Hematopoietic multipotent progenitor cell treated with erythropoietin and hydrocortisone succinate and interleukin-3 and kit ligand, for 4 days (in vitro differentiated cells): ENCODE measurements at regions not wholly inside any gene's neighbourhood (a gene's known extent, or its start where the extent isn't known, plus 50 kb on each side); places are given as distances from the start of the nearest gene placed in this dataset.

Source experiments
- DNase-seq: peaks from one replicate; pipeline ENCODE4 v3.0.0-alpha.2; 2015

- no peak for DNase-seq
These were observed 137.4 kb upstream of the DMAC1 start for GRCh38 chr9:7936996-7937395.

- no peak for DNase-seq
These were observed 136.6 kb upstream of the DMAC1 start for GRCh38 chr9:7936163-7936562.

- peak; percentile 56 for DNase-seq
These were observed 136.1 kb upstream of the DMAC1 start for GRCh38 chr9:7935681-7936080.

- DNase-seq, result no peak
These were observed 133.2 kb upstream of the DMAC1 start for GRCh38 chr9:7932767-7933166.

GRCh38 chr9:7930613-7931012, 131.0 kb upstream of the DMAC1 start:
- DNase-seq, result no peak

- DNase-seq, result no peak
These were observed 122.1 kb upstream of the DMAC1 start for GRCh38 chr9:7921545-7922197.

GRCh38 chr9:7912037-7912535, 112.5 kb upstream of the DMAC1 start:
- DNase-seq, result no peak

GRCh38 chr9:7910426-7911020, 110.9 kb upstream of the DMAC1 start:
- no peak for DNase-seq

- DNase-seq, result no peak
These were observed 110.0 kb upstream of the DMAC1 start for GRCh38 chr9:7909537-7909936.

- no peak for DNase-seq
These were observed 108.2 kb upstream of the DMAC1 start for GRCh38 chr9:7907551-7908337.

GRCh38 chr9:7906783-7907550, 107.4 kb upstream of the DMAC1 start:
- DNase-seq, result no peak

GRCh38 chr9:7901621-7902020, 102.0 kb upstream of the DMAC1 start:
- DNase-seq, result no peak

GRCh38 chr9:7900541-7900940, 101.0 kb upstream of the DMAC1 start:
- no peak for DNase-seq

GRCh38 chr9:7899753-7900152, 100.2 kb upstream of the DMAC1 start:
- no peak for DNase-seq

- DNase-seq, result no peak
These were observed 94.7 kb upstream of the DMAC1 start for GRCh38 chr9:7894231-7894630.

GRCh38 chr9:7892975-7893374, 93.4 kb upstream of the DMAC1 start:
- DNase-seq, result no peak

- peak; percentile 17 for DNase-seq
These were observed 80.1 kb upstream of the DMAC1 start for GRCh38 chr9:7879551-7880245.

- no peak for DNase-seq
These were observed 72.6 kb upstream of the DMAC1 start for GRCh38 chr9:7871977-7872730.

- no peak for DNase-seq
These were observed 69.8 kb upstream of the DMAC1 start for GRCh38 chr9:7869340-7869739.

GRCh38 chr9:7862170-7862569, 62.6 kb upstream of the DMAC1 start:
- no peak for DNase-seq

GRCh38 chr9:7861086-7861485, 61.5 kb upstream of the DMAC1 start:
- no peak for DNase-seq

GRCh38 chr9:7860335-7860709, 60.7 kb upstream of the DMAC1 start:
- DNase-seq, result no peak
